Aorta (tissue), 5 donors: ENCODE measurements at regions not wholly inside any gene's neighbourhood (a gene's known extent, or its start where the extent isn't known, plus 50 kb on each side); places are given as distances from the start of the nearest gene placed in this dataset.

Experiments used
- ATAC-seq: fragments of 200-7000 bp; cut with Tn5 transposase; one replicate; pipeline ENCODE4 v1.9.1; 2022; ENCODE audit warnings: moderate library complexity; ENCODE audit not compliant: low FRiP score
- DNase-seq, 2 donors: peaks; one replicate each; pipeline ENCODE4 v3.0.0-alpha.2; 2020
- H3K27ac ChIP-seq, 2 donors: one replicate each; pipeline ENCODE4 v1.5.1; 2013; ENCODE audit warnings: low read length in 2 of 2, mild to moderate bottlenecking in 2 of 2, moderate library complexity in 2 of 2, control low read depth in 1 of 2, inconsistent platforms in 1 of 2, low read depth in 1 of 2
- H3K27me3 ChIP-seq, 2 donors: one replicate each; pipeline ENCODE4 v1.6.1; 2013; ENCODE audit warnings: control low read depth in 1 of 2, low read length in 1 of 2, mild to moderate bottlenecking in 1 of 2, moderate library complexity in 1 of 2; ENCODE audit not compliant: insufficient read depth in 2 of 2, control insufficient read depth in 1 of 2
- H3K36me3 ChIP-seq, 2 donors: one replicate each; pipeline ENCODE4 v1.6.1; 2013; ENCODE audit warnings: control low read depth in 1 of 2, low read length in 1 of 2, mild to moderate bottlenecking in 1 of 2; ENCODE audit not compliant: insufficient read depth in 2 of 2, control insufficient read depth in 1 of 2
- H3K4me1 ChIP-seq, 2 donors: one replicate each; pipeline ENCODE4 v1.6.1; 2013; ENCODE audit warnings: low read length in 2 of 2, control low read depth in 1 of 2, mild to moderate bottlenecking in 1 of 2, moderate library complexity in 1 of 2; ENCODE audit not compliant: insufficient read depth in 2 of 2, control insufficient read depth in 1 of 2
- H3K4me3 ChIP-seq, 2 donors: one replicate each; pipeline ENCODE4 v1.5.1; 2013; ENCODE audit warnings: low read length in 2 of 2, control low read depth in 1 of 2, mild to moderate bottlenecking in 1 of 2
- H3K9me3 ChIP-seq: one replicate; pipeline ENCODE4 v1.6.1; 2013; ENCODE audit warnings: mild to moderate bottlenecking, low read length; ENCODE audit not compliant: control insufficient read depth
- WGBS, 2 donors: extraction: QIAGEN DNeasy Blood & Tissue Kit; methylation state at CpG; one replicate each; pipeline ENCODE4 v1.1.7; 2013; 5-methylcytosine and 5-hydroxymethylcytosine counted together
- intact Hi-C, 2 donors: fragments of 100-400 bp; cut with DNase I; formaldehyde crosslinking; loops; one replicate each; pipeline versions ENCODE4 v1.14.2 to v1.15.0; 2022
- donor health status: healthy with polysubstance abuse.
- donor health status: Bipolar disorder and iron deficiency.
- donor health status: DM: no; HTN: no; CAD: no.
- donor health status: DM: no; HTN: no; CAD: no.
- donor health status: DM: yes; HTN: yes; CAD: no.

DNA sequence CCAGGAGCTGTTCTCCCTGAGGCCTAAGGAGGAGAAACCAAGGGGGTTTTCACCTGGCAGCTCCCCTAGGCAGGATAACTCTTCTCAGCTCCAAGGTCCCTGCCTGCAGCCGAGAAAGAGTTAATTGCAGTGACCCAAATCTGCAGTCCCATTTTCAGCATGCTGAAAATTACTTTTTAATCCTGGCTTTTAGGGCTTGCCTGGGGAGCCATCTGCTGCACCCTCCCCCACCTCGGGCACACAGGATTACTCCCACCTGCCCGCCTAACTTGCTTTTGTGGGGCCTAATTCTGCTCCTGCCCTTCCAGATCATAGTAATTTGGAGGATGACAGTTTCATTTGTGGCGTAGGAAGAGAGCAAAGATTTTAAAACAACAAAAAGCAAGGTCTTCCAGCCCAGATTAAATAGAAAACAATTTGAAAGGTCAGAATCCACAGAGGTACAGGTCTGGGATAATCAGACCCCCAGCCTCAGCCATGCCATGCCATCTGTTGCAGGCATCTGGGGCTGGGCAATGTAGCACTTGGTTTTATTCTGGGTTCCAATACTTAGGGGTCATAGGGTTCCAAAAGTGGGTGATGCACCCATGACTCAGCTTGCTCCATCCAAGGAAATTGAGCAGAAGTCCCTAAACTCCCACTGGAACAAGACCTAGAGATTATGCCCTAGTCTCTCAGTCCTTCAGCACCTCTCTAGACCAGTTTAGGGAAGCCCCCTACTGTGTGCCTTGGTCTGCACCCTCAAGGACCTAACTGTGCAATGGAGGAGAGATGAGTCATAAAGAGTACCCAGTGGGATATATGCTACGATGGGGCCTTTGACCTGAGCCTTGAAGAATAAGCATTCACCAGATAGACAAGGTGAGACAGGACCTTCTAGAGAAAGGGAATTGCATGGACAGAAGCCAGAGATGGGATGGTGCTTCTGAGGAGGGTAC is 64.5 kb upstream of the NLK start:
- no peak overlapping the region for H3K4me3 ChIP-seq
- ATAC-seq (no peak), DNase-seq (no peak)
- H3K36me3 ChIP-seq = no peaks in the 10 kb centered on the region
- H3K27me3 ChIP-seq = peaks cover 0 to 5% of the 10 kb centered on the region in 2 donors
- H3K9me3 ChIP-seq = peaks cover 2% of the 10 kb centered on the region
- no peaks in the 10 kb centered on the region for H3K4me1 ChIP-seq
- 67 to 75% methylated on average over 5 of the region's 5 CpGs for WGBS, 2 donors
- H3K27ac ChIP-seq = no peak overlapping the region
- intact Hi-C loops = no loop called here

GRCh38 chr17:27978689-27979175 is 63.7 kb upstream of the NLK start:
- intact Hi-C loops = no loop called here
- Histone ChIP-seq H3K36me3 (no peaks in the 10 kb centered on the region), H3K27ac (no peak overlapping the region), H3K9me3 (peaks cover 2% of the 10 kb centered on the region), H3K27me3 (peaks cover 0 to 5% of the 10 kb centered on the region in 2 donors), H3K4me1 (no peaks in the 10 kb centered on the region), H3K4me3 (no peak overlapping the region)
- no peak for DNase-seq
- WGBS, 2 donors = 62 to 69% methylated on average over 5 of the region's 5 CpGs
- ATAC-seq = no peak

DNA sequence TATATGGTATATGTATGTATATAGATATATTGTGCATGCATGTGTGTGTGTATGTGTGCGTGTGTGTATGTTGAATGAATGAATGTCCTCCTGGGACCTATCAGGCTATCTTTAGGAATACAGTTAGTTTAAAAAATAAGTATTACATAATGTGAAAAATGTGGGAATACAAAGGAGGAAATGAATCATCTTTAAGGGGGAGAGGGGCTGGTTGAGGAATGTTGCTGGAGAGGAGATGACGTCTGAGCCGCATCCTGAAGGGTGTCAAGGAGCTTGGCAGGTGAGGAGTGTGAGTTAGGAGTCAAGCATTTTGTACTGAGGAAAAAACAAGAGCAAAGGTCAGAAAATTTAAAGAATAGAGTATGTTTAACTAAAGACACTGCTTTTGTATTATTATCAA is 62.4 kb upstream of the NLK start:
- H3K27ac ChIP-seq = no peak overlapping the region
- no peak for ATAC-seq
- DNase-seq = no peak
- H3K36me3 ChIP-seq = no peaks in the 10 kb centered on the region
- 16 to 24% methylated on average over 3 of the region's 3 CpGs for WGBS, 2 donors
- H3K4me1 ChIP-seq = no peaks in the 10 kb centered on the region
- H3K27me3 ChIP-seq = peaks cover 0 to 5% of the 10 kb centered on the region in 2 donors
- H3K4me3 ChIP-seq = no peak overlapping the region
- intact Hi-C loops = no loop called here
- peaks cover 2% of the 10 kb centered on the region for H3K9me3 ChIP-seq

DNA sequence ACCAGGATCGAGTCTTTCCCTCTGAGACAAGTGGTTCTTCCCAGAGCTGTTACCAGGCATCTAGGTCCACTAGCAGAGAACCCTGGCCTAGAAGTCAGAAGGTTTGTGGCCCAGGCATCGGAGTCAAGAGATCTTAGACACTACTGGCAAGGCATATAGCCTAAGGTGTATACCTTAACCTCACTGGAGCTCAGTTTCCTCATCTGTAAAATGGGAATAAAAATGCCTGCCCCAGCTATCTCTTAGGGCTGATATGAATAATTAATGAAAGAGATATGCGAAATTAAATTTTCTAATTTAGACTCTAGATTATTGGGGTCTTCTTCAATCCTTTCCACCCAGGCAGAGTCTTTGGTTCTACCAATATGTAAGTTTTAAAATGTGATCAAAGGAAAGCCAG is 60.5 kb upstream of the NLK start:
- intact Hi-C loops = no loop called here
- ATAC-seq = no peak
- DNase-seq = no peak
- Histone ChIP-seq H3K9me3 (no peaks in the 10 kb centered on the region), H3K4me3 (no peak overlapping the region), H3K27me3 (peaks cover 0 to 3% of the 10 kb centered on the region in 2 donors), H3K27ac (no peak overlapping the region), H3K36me3 (no peaks in the 10 kb centered on the region), H3K4me1 (no peaks in the 10 kb centered on the region)
- WGBS, 2 donors = 76 to 82% methylated on average over 3 of the region's 3 CpGs

DNA sequence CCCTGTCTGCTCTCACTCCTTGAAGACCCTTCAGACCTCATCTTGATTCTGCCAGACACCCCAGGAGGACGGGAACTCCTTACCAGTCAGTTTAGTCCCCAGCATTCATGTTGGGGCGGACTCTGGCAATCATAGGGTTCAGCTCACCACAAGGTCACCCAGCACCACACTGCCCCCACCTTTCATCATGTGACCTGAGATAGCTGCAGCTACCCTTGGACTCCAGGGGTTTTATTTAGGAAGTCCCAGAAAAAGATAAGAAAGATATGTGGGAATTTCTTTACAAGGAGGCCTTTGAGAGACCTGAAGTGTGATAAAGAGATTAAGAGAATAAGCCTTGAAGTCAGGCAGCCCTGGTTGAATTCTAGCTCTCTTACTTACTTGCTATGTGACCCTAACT is 59.8 kb upstream of the NLK start:
- Histone ChIP-seq H3K9me3 (no peaks in the 10 kb centered on the region), H3K4me3 (no peak overlapping the region), H3K27ac (no peak overlapping the region), H3K36me3 (no peaks in the 10 kb centered on the region), H3K4me1 (no peaks in the 10 kb centered on the region), H3K27me3 (peaks cover 0 to 3% of the 10 kb centered on the region in 2 donors)
- no peak for DNase-seq
- intact Hi-C loops = no loop called here
- ATAC-seq = no peak
- 71 to 73% methylated on average over 2 of the region's 2 CpGs for WGBS, 2 donors

DNA sequence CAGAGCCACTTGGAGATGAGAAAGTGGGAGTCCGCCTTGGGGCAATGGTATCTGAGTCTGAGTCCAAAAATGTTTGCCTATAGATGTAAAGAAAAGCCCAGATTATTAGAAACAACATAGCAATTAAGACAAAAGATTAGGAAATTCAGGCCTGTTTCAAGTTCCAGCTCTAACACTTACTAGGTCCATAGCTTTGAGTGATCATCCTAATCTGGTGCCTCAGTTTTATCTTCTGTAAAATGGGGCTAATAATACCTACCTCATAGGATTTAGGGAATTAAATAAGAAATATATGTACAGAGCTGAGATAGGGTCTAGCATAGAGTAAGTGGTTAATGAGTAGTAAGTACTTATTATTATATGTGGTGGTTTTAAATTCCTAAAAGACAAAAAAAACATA is 58.6 kb upstream of the NLK start:
- DNase-seq = no peak
- Histone ChIP-seq H3K36me3 (no peaks in the 10 kb centered on the region), H3K27me3 (no peaks in the 10 kb centered on the region), H3K4me1 (no peaks in the 10 kb centered on the region), H3K9me3 (no peaks in the 10 kb centered on the region), H3K27ac (no peak overlapping the region), H3K4me3 (no peak overlapping the region)
- no peak for ATAC-seq
- 67 to 80% methylated on average over 1 of the region's 1 CpG for WGBS, 2 donors
- intact Hi-C loops = no loop called here

DNA sequence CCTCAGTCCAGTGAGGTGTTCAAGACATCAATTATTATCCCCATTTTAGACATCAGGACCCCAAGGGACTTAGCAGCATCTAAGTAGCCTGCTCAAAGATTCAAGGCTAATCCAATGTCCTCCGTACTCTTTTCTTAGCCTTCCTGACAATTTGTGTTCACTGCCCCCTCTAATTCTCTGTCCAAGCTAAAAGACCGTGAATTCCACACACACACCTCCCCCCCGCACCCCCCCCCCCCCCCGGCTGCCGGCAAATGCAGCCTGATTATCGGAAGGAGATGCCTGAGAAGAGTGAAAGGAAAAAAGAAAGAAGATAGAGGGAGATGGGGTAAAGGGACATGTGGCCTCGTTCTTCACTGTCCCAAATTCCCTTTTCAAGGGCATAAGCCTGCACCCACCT is 58.1 kb upstream of the NLK start:
- 29 to 42% methylated on average over 4 to 7 of the region's 7 CpGs for WGBS, 2 donors
- no peaks in the 10 kb centered on the region for H3K4me1 ChIP-seq
- DNase-seq (no peak), ATAC-seq (no peak)
- H3K27me3 ChIP-seq = no peaks in the 10 kb centered on the region
- no peak overlapping the region for H3K27ac ChIP-seq
- H3K9me3 ChIP-seq = no peaks in the 10 kb centered on the region
- intact Hi-C loops = no loop called here
- no peaks in the 10 kb centered on the region for H3K36me3 ChIP-seq
- no peak overlapping the region for H3K4me3 ChIP-seq

DNA sequence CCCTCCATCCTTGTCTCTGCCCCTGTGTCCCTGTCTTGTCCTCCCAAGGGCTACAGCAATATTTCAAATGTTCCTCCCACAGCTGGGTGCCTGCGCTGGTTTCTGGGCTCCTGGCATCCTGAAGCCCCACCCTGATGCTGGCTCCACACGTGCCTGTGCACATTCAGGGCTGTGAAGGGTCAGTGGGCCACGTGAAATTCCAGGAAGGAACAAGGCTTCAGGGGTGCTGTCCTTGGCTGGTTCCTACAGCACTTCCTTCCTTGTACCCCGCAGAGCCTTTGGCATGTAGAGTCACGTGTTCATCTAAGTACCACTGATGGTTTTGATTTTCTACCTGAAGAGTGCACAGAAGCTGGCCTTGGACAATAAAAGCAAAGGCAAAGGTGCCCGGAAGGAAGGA is 57.7 kb upstream of the NLK start:
- intact Hi-C loops = no loop called here
- H3K27ac ChIP-seq = no peak overlapping the region
- ATAC-seq = no peak
- no peaks in the 10 kb centered on the region for H3K36me3 ChIP-seq
- H3K9me3 ChIP-seq = no peaks in the 10 kb centered on the region
- no peak for DNase-seq
- no peak overlapping the region for H3K4me3 ChIP-seq
- H3K27me3 ChIP-seq = no peaks in the 10 kb centered on the region
- WGBS, 2 donors = 42 to 52% methylated on average over 6 of the region's 6 CpGs
- no peaks in the 10 kb centered on the region for H3K4me1 ChIP-seq

GRCh38 chr17:27985306-27985705 is 57.2 kb upstream of the NLK start:
- no peak overlapping the region for H3K4me3 ChIP-seq
- intact Hi-C loops = no loop called here
- H3K36me3 ChIP-seq = no peaks in the 10 kb centered on the region
- WGBS, 2 donors = 34 to 35% methylated on average over 7 of the region's 7 CpGs
- H3K9me3 ChIP-seq = no peaks in the 10 kb centered on the region
- DNase-seq (no peak), ATAC-seq (no peak)
- no peaks in the 10 kb centered on the region for H3K4me1 ChIP-seq
- H3K27ac ChIP-seq = no peak overlapping the region
- no peaks in the 10 kb centered on the region for H3K27me3 ChIP-seq
